DOHH2 (cell line): ENCODE measurements at regions not wholly inside any gene's neighbourhood (a gene's known extent, or its start where the extent isn't known, plus 50 kb on each side); places are given as distances from the start of the nearest gene placed in this dataset.

Experiments used
- H3F3A ChIP-seq: fragments of 200-600 bp; sonication (generic), shearing (Covaris generic); 2 replicates; pipeline ENCODE4 v1.6.0; 2016; ENCODE audit warnings: antibody characterized with exemption, mild to moderate bottlenecking; ENCODE audit not compliant: control insufficient read depth, insufficient read depth
- H3K27ac ChIP-seq: fragments of 200-600 bp; sonication (generic); 2 replicates; pipeline ENCODE4 v1.5.1; 2014; ENCODE audit warnings: low read depth, mild to moderate bottlenecking, low read length, moderate library complexity
- H3K27me3 ChIP-seq: fragments of 200-600 bp; sonication (generic); 2 replicates; pipeline ENCODE4 v1.6.1; 2014; ENCODE audit warnings: mild to moderate bottlenecking, low read length, mixed read lengths; ENCODE audit not compliant: control insufficient read depth
- H3K36me3 ChIP-seq: fragments of 200-600 bp; sonication (generic); 2 replicates; pipeline ENCODE4 v1.6.1; 2014; ENCODE audit warnings: mild to moderate bottlenecking, low read length, moderate library complexity, mixed read lengths; ENCODE audit not compliant: control insufficient read depth
- H3K4me1 ChIP-seq: fragments of 200-600 bp; sonication (generic); 2 replicates; pipeline ENCODE4 v1.6.1; 2014; ENCODE audit warnings: mild to moderate bottlenecking, low read length, mixed read lengths; ENCODE audit not compliant: control insufficient read depth
- H3K4me2 ChIP-seq: fragments of 200-600 bp; sonication (generic); 2 replicates; pipeline ENCODE4 v1.6.0; 2014; ENCODE audit warnings: mild to moderate bottlenecking, low read length, moderate library complexity
- H3K4me3 ChIP-seq: fragments of 200-600 bp; sonication (generic); 2 replicates; pipeline ENCODE4 v1.5.1; 2014; ENCODE audit warnings: mild to moderate bottlenecking, low read length, mixed read lengths
- H3K79me2 ChIP-seq: fragments of 200-600 bp; sonication (generic); 2 replicates; pipeline ENCODE4 v1.6.1; 2014; ENCODE audit warnings: mild to moderate bottlenecking, low read length, mixed read lengths; ENCODE audit not compliant: control insufficient read depth
- H3K9me2 ChIP-seq: fragments of 200-600 bp; sonication (generic); replicated peaks from 2 replicates; pipeline ENCODE4 v1.6.1; 2014; ENCODE audit warnings: mild to moderate bottlenecking, low read length, mixed read lengths; ENCODE audit not compliant: control insufficient read depth
- H3K9me3 ChIP-seq: fragments of 200-600 bp; sonication (generic); 2 replicates; pipeline ENCODE4 v1.6.1; 2014; ENCODE audit warnings: antibody characterized with exemption, low read length, mixed read lengths; ENCODE audit not compliant: control insufficient read depth, insufficient read depth
- H4K20me1 ChIP-seq: fragments of 200-600 bp; sonication (generic); 2 replicates; pipeline ENCODE4 v1.6.0; 2014; ENCODE audit warnings: low read depth, mild to moderate bottlenecking, antibody characterized with exemption, low read length, moderate library complexity; ENCODE audit not compliant: control insufficient read depth, insufficient read depth
- EZH2phosphoT487 ChIP-seq: fragments of 200-600 bp; sonication (generic); IDR thresholded peaks from 2 replicates; pipeline ENCODE4 v1.6.1; 2017; ENCODE audit warnings: borderline replicate concordance, mild to moderate bottlenecking, antibody characterized with exemption, low read length, moderate library complexity, mixed read lengths
- TF ChIP-seq, protein P1 (sequence below): fragments of 200-600 bp; sonication (generic); IDR thresholded peaks from one replicate; pipeline ENCODE4 v1.5.1; 2014; ENCODE audit warnings: antibody characterized with exemption, mild to moderate bottlenecking, low read depth, low read length; ENCODE audit not compliant: poor library complexity, severe bottlenecking

DNA sequence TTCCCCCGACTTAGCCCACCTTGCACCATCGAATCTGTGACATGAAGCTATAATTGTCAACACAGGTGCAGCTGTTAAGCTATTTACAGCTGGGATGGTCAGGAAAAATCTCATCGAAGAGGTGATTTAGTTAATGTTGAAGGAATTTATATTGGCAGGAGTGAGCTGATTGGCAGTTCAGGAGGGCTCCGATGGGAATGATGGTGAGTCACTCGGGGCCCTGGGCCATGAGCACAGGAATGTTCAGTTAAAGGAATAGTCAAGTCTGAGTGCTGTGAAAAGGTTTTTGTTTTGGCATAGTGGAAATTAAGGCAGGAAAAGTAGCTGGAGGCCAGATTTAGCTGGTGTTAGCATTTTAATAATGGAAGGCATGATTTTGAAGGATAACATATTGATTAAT, 95.7 kb downstream of the OXSM start:
- Histone ChIP-seq H3K4me1 (no peaks in the 10 kb centered on the region), H3F3A (no peaks in the 10 kb centered on the region), H4K20me1 (no peaks in the 10 kb centered on the region), H3K79me2 (no peaks in the 10 kb centered on the region), H3K27ac (no peak overlapping the region), H3K9me3 (no peaks in the 10 kb centered on the region), H3K4me3 (no peak overlapping the region), H3K4me2 (no peak overlapping the region), H3K9me2 (no peaks in the 10 kb centered on the region), H3K36me3 (no peaks in the 10 kb centered on the region), H3K27me3 (no peaks in the 10 kb centered on the region)
- no peak for TF ChIP-seq EZH2phosphoT487
- TF ChIP-seq, protein P1, sequence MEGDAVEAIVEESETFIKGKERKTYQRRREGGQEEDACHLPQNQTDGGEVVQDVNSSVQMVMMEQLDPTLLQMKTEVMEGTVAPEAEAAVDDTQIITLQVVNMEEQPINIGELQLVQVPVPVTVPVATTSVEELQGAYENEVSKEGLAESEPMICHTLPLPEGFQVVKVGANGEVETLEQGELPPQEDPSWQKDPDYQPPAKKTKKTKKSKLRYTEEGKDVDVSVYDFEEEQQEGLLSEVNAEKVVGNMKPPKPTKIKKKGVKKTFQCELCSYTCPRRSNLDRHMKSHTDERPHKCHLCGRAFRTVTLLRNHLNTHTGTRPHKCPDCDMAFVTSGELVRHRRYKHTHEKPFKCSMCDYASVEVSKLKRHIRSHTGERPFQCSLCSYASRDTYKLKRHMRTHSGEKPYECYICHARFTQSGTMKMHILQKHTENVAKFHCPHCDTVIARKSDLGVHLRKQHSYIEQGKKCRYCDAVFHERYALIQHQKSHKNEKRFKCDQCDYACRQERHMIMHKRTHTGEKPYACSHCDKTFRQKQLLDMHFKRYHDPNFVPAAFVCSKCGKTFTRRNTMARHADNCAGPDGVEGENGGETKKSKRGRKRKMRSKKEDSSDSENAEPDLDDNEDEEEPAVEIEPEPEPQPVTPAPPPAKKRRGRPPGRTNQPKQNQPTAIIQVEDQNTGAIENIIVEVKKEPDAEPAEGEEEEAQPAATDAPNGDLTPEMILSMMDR, result no peak

- Histone ChIP-seq H4K20me1 (no peaks in the 10 kb centered on the region), H3K4me3 (no peak overlapping the region), H3K9me3 (no peaks in the 10 kb centered on the region)
These were observed 98.0 kb downstream of the OXSM start for GRCh38 chr3:25887907-25888306.

DNA sequence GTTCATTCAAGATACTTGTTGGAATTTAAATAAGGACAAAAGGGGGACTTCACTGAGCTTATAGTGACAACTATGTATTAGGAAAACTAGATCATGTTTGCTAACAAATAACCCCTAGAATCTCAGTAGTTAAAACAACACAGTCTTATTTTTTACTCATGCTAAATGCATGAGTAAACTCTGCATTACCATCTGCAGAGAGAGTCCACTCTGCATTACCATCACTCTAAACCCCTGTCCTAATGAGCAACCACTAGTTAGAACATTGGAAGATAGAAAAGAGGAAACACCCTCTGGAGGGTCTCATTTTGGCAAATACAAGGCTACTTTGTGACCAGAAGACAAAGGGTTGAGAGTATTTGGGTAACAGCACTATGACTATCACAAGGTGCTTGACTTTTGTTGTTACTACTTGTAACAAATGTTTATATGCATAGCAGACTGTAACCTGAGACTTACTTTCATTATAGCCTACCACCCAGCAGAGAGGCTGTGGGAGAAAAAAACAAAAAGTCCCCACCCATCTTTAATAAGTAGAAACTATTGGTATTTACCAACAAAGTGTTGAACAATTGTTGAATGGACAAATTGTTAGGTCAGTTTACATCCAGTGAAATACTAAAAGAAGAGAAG, 99.1 kb downstream of the OXSM start:
- Histone ChIP-seq H3K9me2 (no peaks in the 10 kb centered on the region), H3K27me3 (no peaks in the 10 kb centered on the region), H3F3A (no peaks in the 10 kb centered on the region), H3K4me1 (no peaks in the 10 kb centered on the region), H3K36me3 (no peaks in the 10 kb centered on the region), H3K9me3 (no peaks in the 10 kb centered on the region), H3K79me2 (no peaks in the 10 kb centered on the region), H3K27ac (no peak overlapping the region), H3K4me3 (no peak overlapping the region), H3K4me2 (no peak overlapping the region), H4K20me1 (no peaks in the 10 kb centered on the region)
- TF ChIP-seq EZH2phosphoT487, result no peak
- TF ChIP-seq, protein P1, result no peak

More at GRCh38 chr3:25887907-25888306, 98.0 kb downstream of the OXSM start:
- H3K27ac ChIP-seq, result no peak overlapping the region
- no peaks in the 10 kb centered on the region for H3K36me3 ChIP-seq
- H3K27me3 ChIP-seq, result no peaks in the 10 kb centered on the region
- no peak for TF ChIP-seq EZH2phosphoT487
- TF ChIP-seq, protein P1, result no peak
- no peak overlapping the region for H3K4me2 ChIP-seq
- no peaks in the 10 kb centered on the region for H3K4me1 ChIP-seq
- no peaks in the 10 kb centered on the region for H3F3A ChIP-seq
- no peaks in the 10 kb centered on the region for H3K79me2 ChIP-seq
- H3K9me2 ChIP-seq, result no peaks in the 10 kb centered on the region

GRCh38 chr3:25889525-25889917, 99.6 kb downstream of the OXSM start:
- Histone ChIP-seq H3K27ac (no peak overlapping the region), H3K36me3 (no peaks in the 10 kb centered on the region), H3K9me3 (no peaks in the 10 kb centered on the region), H3K79me2 (no peaks in the 10 kb centered on the region), H3K4me2 (no peak overlapping the region), H4K20me1 (no peaks in the 10 kb centered on the region), H3K9me2 (no peaks in the 10 kb centered on the region), H3K4me1 (no peaks in the 10 kb centered on the region), H3F3A (no peaks in the 10 kb centered on the region), H3K27me3 (no peaks in the 10 kb centered on the region), H3K4me3 (no peak overlapping the region)
- no peak for TF ChIP-seq EZH2phosphoT487
- TF ChIP-seq, protein P1, result no peak
